HCT116 (cell line): ENCODE measurements at regions not wholly inside any gene's neighbourhood (a gene's known extent, or its start where the extent isn't known, plus 50 kb on each side); places are given as distances from the start of the nearest gene placed in this dataset.

Experiments used
- ATAC-seq: fragments of 200-7000 bp; cut with Tn5 transposase; 2 replicates; pipeline ENCODE4 v1.9.1; 2020; ENCODE audit warnings: mild to moderate bottlenecking, moderate library complexity
- BruUV-seq: library from RNA; stranded (reverse); fragments of 400-500 nt; replicated peaks from 2 replicates; lab custom pipeline; 2021; lab: Mats Ljungman, UMichigan
- CTCF ChIA-PET: fragments of 300-600 bp; sonication (Branson Sonifier 250); formaldehyde crosslinking; loops from one replicate; lab custom pipeline; 2021; ENCODE audit warnings: antibody characterized with exemption; lab: Charles Lee
- POLR2A ChIA-PET: fragments of 300-600, 350-600 bp; sonication (Branson Sonifier 250); formaldehyde crosslinking; loops from one replicate; lab custom pipeline; 2021; ENCODE audit warnings: antibody characterized with exemption; lab: Charles Lee
- RAD21 ChIA-PET, 2 experiments: fragments of 300-600 bp; sonication (Branson Sonifier 250); formaldehyde crosslinking; loops; one replicate each; lab custom pipeline; 2023; ENCODE audit warnings: low total read pairs in 2 of 2; ENCODE audit not compliant: uncharacterized antibody in 2 of 2, unreplicated experiment in 2 of 2, low non-redundant PET in 1 of 2; lab: Charles Lee
- DNase-seq: peaks from one replicate; pipeline ENCODE4 v3.0.0-alpha.2; 2010; ENCODE audit warnings: low read depth, low spot score
- H2AFZ ChIP-seq: fragments of 200-600 bp; shearing (Covaris generic), sonication (generic); 2 replicates; pipeline ENCODE4 v1.6.1; 2017; ENCODE audit warnings: low read depth, mixed run types, mixed read lengths, antibody characterized with exemption, low read length; ENCODE audit not compliant: poor library complexity, severe bottlenecking
- H3K27ac ChIP-seq: 2 replicates; pipeline ENCODE4 v1.5.1; 2012; ENCODE audit warnings: low read depth, low read length
- H3K27me3 ChIP-seq: fragments of 200-600 bp; sonication (generic); 2 replicates; pipeline ENCODE4 v1.6.1; 2016; ENCODE audit warnings: mixed run types, low read length, mixed read lengths; ENCODE audit not compliant: insufficient read depth
- H3K36me3 ChIP-seq, 2 experiments: fragments of 200-500 bp in 1 of 2; fragments of 200-600 bp in 1 of 2; sonication (Bioruptor generic) in 1 of 2; sonication (generic) in 1 of 2; 2 replicates each; pipeline versions ENCODE4 v1.5.1 to v1.6.1; 2014 to 2016; ENCODE audit warnings: low read length in 2 of 2, inconsistent platforms in 1 of 2, mixed read lengths in 1 of 2, mixed run types in 1 of 2; ENCODE audit not compliant: insufficient read depth in 2 of 2, control insufficient read depth in 1 of 2
- H3K4me1 ChIP-seq, 2 experiments: fragments of 200-600 bp in 1 of 2; sonication (generic) in 1 of 2; 2 replicates each; pipeline versions ENCODE4 v1.5.1 to v1.6.1; 2012 to 2017; ENCODE audit warnings: low read length in 2 of 2, inconsistent platforms in 1 of 2, mild to moderate bottlenecking in 1 of 2, mixed read lengths in 1 of 2, mixed run types in 1 of 2, moderate library complexity in 1 of 2; ENCODE audit not compliant: insufficient read depth in 2 of 2, control insufficient read depth in 1 of 2
- H3K4me2 ChIP-seq: fragments of 200-600 bp; sonication (generic); 2 replicates; pipeline ENCODE4 v1.6.1; 2017; ENCODE audit warnings: mixed run types, low read length, mixed read lengths
- H3K4me3 ChIP-seq, 2 experiments: fragments of 200-600 bp in 1 of 2; sonication (generic) in 1 of 2; replicated peaks in 1 of 2; 2 replicates each; pipeline ENCODE4 v1.5.1; 2011 to 2016; ENCODE audit warnings: low read length in 2 of 2, control low read depth in 1 of 2, low read depth in 1 of 2, mild to moderate bottlenecking in 1 of 2, mixed read lengths in 1 of 2, mixed run types in 1 of 2
- H3K79me2 ChIP-seq: fragments of 200-600 bp; sonication (generic); 2 replicates; pipeline ENCODE4 v1.6.1; 2017; ENCODE audit warnings: mild to moderate bottlenecking, mixed run types, low read length, moderate library complexity, mixed read lengths; ENCODE audit not compliant: insufficient read depth
- H3K9ac ChIP-seq: fragments of 200-600 bp; sonication (generic); 2 replicates; pipeline ENCODE4 v1.6.1; 2016; ENCODE audit warnings: low read length, mixed read lengths
- H3K9me2 ChIP-seq: fragments of 200-600 bp; sonication (generic), shearing (Covaris generic); 2 replicates; pipeline ENCODE4 v1.6.1; 2017; ENCODE audit warnings: mixed run types, mild to moderate bottlenecking, moderate library complexity; ENCODE audit not compliant: insufficient read depth
- H3K9me3 ChIP-seq, 2 experiments: fragments of 200-500 bp in 1 of 2; fragments of 200-600 bp in 1 of 2; sonication (Bioruptor generic) in 1 of 2; sonication (generic) in 1 of 2; 2 replicates each; pipeline ENCODE4 v1.6.1; 2014 to 2017; ENCODE audit warnings: low read length in 2 of 2, mixed read lengths in 2 of 2, inconsistent platforms in 1 of 2, low read depth in 1 of 2, mild to moderate bottlenecking in 1 of 2, mixed run types in 1 of 2, moderate library complexity in 1 of 2; ENCODE audit not compliant: control insufficient read depth in 1 of 2, insufficient read depth in 1 of 2
- H4K20me1 ChIP-seq: fragments of 200-600 bp; sonication (generic), shearing (Covaris generic); 2 replicates; pipeline ENCODE4 v1.6.1; 2017; ENCODE audit warnings: mixed run types, mild to moderate bottlenecking, moderate library complexity; ENCODE audit not compliant: insufficient read depth
- CBX3 ChIP-seq: IDR thresholded peaks from 2 replicates; pipeline ENCODE4 v1.6.1; 2012; ENCODE audit warnings: low read depth
- ELF1 ChIP-seq: IDR thresholded peaks from 2 replicates; pipeline ENCODE4 v1.6.1; 2012; ENCODE audit warnings: low read depth, borderline replicate concordance
- EZH2 ChIP-seq: fragments of 200-600 bp; sonication (generic); IDR thresholded peaks from 2 replicates; pipeline ENCODE4 v1.6.1; 2017; ENCODE audit warnings: antibody characterized with exemption, mixed run types
- EZH2phosphoT487 ChIP-seq: fragments of 200-600 bp; IDR thresholded peaks from 2 replicates; pipeline ENCODE4 v1.6.1; 2018; ENCODE audit warnings: antibody characterized with exemption, borderline replicate concordance
- FOSL1 ChIP-seq: IDR thresholded peaks from 2 replicates; pipeline ENCODE4 v1.6.1; 2012; ENCODE audit warnings: low read depth
- JUND ChIP-seq: IDR thresholded peaks from 2 replicates; pipeline ENCODE4 v1.6.1; 2012
- POLR2A ChIP-seq: IDR thresholded peaks from 2 replicates; pipeline ENCODE4 v1.7.0; 2011; ENCODE audit warnings: borderline replicate concordance; ENCODE audit not compliant: insufficient read depth, insufficient read length; ENCODE audit errors: extremely low read depth
- POLR2AphosphoS5 ChIP-seq: IDR thresholded peaks from 2 replicates; pipeline ENCODE4 v1.6.1; 2011; ENCODE audit warnings: mild to moderate bottlenecking, low read depth, low read length, moderate library complexity
- SIN3A ChIP-seq: IDR thresholded peaks from 2 replicates; pipeline ENCODE4 v1.6.1; 2012; ENCODE audit warnings: low read depth
- SP1 ChIP-seq: IDR thresholded peaks from 2 replicates; pipeline ENCODE4 v1.6.1; 2012; ENCODE audit warnings: low read depth
- SRF ChIP-seq: IDR thresholded peaks from 2 replicates; pipeline ENCODE4 v1.6.1; 2012; ENCODE audit warnings: low read depth
- TCF7L2 ChIP-seq: IDR thresholded peaks from 2 replicates; pipeline ENCODE4 v1.7.0; 2011; ENCODE audit warnings: borderline replicate concordance, inconsistent platforms; ENCODE audit not compliant: insufficient read depth, insufficient read length; ENCODE audit errors: extremely low read depth
- YY1 ChIP-seq: IDR thresholded peaks from 2 replicates; pipeline ENCODE4 v1.6.1; 2011; ENCODE audit warnings: low read length, low read depth, moderate library complexity, mild to moderate bottlenecking; ENCODE audit not compliant: insufficient replicate concordance; ENCODE audit errors: extremely low read depth
- ZFX ChIP-seq: fragments of 450-650 bp; IDR thresholded peaks from 2 replicates; pipeline ENCODE4 v1.6.1; 2017
- ZNF274 ChIP-seq: fragments of 200-500 bp; sonication (Bioruptor generic); IDR thresholded peaks from 2 replicates; pipeline ENCODE4 v1.6.1; 2014; ENCODE audit warnings: mild to moderate bottlenecking, low read depth, low read length, inconsistent platforms
- intact Hi-C: fragments of 100-400 bp; cut with micrococcal nuclease; formaldehyde crosslinking; loops from 2 replicates; pipeline ENCODE4 v1.10.0; 2022
- TF ChIP-seq, protein P1 (sequence below): IDR thresholded peaks from 2 replicates; pipeline ENCODE4 v1.6.1; 2011; ENCODE audit warnings: mild to moderate bottlenecking, low read length, moderate library complexity; ENCODE audit not compliant: insufficient replicate concordance; ENCODE audit errors: extremely low read depth
- TF ChIP-seq, protein P2 (sequence below): IDR thresholded peaks from 2 replicates; pipeline ENCODE4 v1.6.1; 2012; ENCODE audit warnings: low read depth
- TF ChIP-seq, protein P3 (sequence below): IDR thresholded peaks from 2 replicates; pipeline ENCODE4 v1.6.1; 2012

GRCh38 chr12:19035536-19035935, 94.0 kb upstream of the PLEKHA5 start:
- Histone ChIP-seq H4K20me1 (no peaks in the 10 kb centered on the region), H3K9me3 (peaks cover 3 to 7% of the 10 kb centered on the region in 2 experiments; a peak in 1 of 4 replicates), H2AFZ (no peak overlapping the region), H3K4me3 (no peak overlapping the region), H3K4me2 (no peak overlapping the region), H3K36me3 (no peaks in the 10 kb centered on the region), H3K79me2 (no peaks in the 10 kb centered on the region), H3K4me1 (peaks cover 9 to 12% of the 10 kb centered on the region in 2 experiments), H3K9me2 (no peaks in the 10 kb centered on the region), H3K9ac (no peak overlapping the region), H3K27me3 (no peaks in the 10 kb centered on the region), H3K27ac (no peak overlapping the region)
- RAD21 ChIA-PET = no interaction called here
- no peak for ATAC-seq
- POLR2A ChIA-PET = no interaction called here
- no TSS peak for BruUV-seq
- intact Hi-C loops = no loop called here
- CTCF ChIA-PET = no interaction called here
- no peak for TF ChIP-seq ZFX
- no peak for TF ChIP-seq SRF
- TF ChIP-seq, protein P1, sequence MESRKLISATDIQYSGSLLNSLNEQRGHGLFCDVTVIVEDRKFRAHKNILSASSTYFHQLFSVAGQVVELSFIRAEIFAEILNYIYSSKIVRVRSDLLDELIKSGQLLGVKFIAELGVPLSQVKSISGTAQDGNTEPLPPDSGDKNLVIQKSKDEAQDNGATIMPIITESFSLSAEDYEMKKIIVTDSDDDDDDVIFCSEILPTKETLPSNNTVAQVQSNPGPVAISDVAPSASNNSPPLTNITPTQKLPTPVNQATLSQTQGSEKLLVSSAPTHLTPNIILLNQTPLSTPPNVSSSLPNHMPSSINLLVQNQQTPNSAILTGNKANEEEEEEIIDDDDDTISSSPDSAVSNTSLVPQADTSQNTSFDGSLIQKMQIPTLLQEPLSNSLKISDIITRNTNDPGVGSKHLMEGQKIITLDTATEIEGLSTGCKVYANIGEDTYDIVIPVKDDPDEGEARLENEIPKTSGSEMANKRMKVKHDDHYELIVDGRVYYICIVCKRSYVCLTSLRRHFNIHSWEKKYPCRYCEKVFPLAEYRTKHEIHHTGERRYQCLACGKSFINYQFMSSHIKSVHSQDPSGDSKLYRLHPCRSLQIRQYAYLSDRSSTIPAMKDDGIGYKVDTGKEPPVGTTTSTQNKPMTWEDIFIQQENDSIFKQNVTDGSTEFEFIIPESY = no peak
- no peak for TF ChIP-seq SIN3A
- TF ChIP-seq TCF7L2 = no peak
- TF ChIP-seq, protein P2, sequence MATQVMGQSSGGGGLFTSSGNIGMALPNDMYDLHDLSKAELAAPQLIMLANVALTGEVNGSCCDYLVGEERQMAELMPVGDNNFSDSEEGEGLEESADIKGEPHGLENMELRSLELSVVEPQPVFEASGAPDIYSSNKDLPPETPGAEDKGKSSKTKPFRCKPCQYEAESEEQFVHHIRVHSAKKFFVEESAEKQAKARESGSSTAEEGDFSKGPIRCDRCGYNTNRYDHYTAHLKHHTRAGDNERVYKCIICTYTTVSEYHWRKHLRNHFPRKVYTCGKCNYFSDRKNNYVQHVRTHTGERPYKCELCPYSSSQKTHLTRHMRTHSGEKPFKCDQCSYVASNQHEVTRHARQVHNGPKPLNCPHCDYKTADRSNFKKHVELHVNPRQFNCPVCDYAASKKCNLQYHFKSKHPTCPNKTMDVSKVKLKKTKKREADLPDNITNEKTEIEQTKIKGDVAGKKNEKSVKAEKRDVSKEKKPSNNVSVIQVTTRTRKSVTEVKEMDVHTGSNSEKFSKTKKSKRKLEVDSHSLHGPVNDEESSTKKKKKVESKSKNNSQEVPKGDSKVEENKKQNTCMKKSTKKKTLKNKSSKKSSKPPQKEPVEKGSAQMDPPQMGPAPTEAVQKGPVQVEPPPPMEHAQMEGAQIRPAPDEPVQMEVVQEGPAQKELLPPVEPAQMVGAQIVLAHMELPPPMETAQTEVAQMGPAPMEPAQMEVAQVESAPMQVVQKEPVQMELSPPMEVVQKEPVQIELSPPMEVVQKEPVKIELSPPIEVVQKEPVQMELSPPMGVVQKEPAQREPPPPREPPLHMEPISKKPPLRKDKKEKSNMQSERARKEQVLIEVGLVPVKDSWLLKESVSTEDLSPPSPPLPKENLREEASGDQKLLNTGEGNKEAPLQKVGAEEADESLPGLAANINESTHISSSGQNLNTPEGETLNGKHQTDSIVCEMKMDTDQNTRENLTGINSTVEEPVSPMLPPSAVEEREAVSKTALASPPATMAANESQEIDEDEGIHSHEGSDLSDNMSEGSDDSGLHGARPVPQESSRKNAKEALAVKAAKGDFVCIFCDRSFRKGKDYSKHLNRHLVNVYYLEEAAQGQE = no peak
- no peak for TF ChIP-seq EZH2
- no peak for TF ChIP-seq FOSL1
- TF ChIP-seq ELF1 = no peak
- TF ChIP-seq ZNF274 = no peak
- no peak for TF ChIP-seq POLR2A
- TF ChIP-seq EZH2phosphoT487 = no peak
- no peak for TF ChIP-seq JUND
- TF ChIP-seq CBX3 = no peak
- TF ChIP-seq, protein P3, sequence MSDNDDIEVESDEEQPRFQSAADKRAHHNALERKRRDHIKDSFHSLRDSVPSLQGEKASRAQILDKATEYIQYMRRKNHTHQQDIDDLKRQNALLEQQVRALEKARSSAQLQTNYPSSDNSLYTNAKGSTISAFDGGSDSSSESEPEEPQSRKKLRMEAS = no peak
- TF ChIP-seq POLR2AphosphoS5 = no peak
- no peak for TF ChIP-seq SP1
- TF ChIP-seq YY1 = no peak
- DNase-seq = no peak
